Medulla oblongata (tissue), 1 donor: ENCODE measurements at regions not wholly inside any gene's neighbourhood (a gene's known extent, or its start where the extent isn't known, plus 50 kb on each side); places are given as distances from the start of the nearest gene placed in this dataset.
"Not testable (repeated sequence)": the region's sequence is repeated elsewhere in the genome, so short reads cannot be mapped to it uniquely, and the experiment has no call there.

Experiments
- DNase-seq: peaks from one replicate; pipeline ENCODE4 v3.0.0-alpha.2; 2015; ENCODE audit errors: extremely low spot score

GRCh38 chr22:25281675-25282345 lies 62.4 kb downstream of the CRYBB2 start:
- peak; percentile 9 for DNase-seq

- DNase-seq, result no peak
Measured at GRCh38 chr22:25282346-25282670, 62.9 kb downstream of the CRYBB2 start.

- no peak for DNase-seq
Measured at GRCh38 chr22:25282671-25283561, 63.5 kb downstream of the CRYBB2 start.

- DNase-seq, result not testable (repeated sequence)
Measured at GRCh38 chr22:25288481-25288880, 69.0 kb downstream of the CRYBB2 start.

- DNase-seq, result not testable (repeated sequence)
Measured at GRCh38 chr22:25301912-25302311, 82.5 kb downstream of the CRYBB2 start.

GRCh38 chr22:25309586-25309985 lies 90.1 kb downstream of the CRYBB2 start:
- not testable (repeated sequence) for DNase-seq

- DNase-seq, result not testable (repeated sequence)
Measured at GRCh38 chr22:25311924-25312323, 92.5 kb downstream of the CRYBB2 start.

- no peak for DNase-seq
Measured at GRCh38 chr22:25318081-25318823, 98.8 kb downstream of the CRYBB2 start.

- no peak for DNase-seq
Measured at GRCh38 chr22:25327018-25327755, 107.7 kb downstream of the CRYBB2 start.

GRCh38 chr22:25331050-25331449 lies 111.6 kb downstream of the CRYBB2 start:
- no peak for DNase-seq

GRCh38 chr22:25331911-25332310 lies 112.5 kb downstream of the CRYBB2 start:
- not testable (repeated sequence) for DNase-seq

- DNase-seq, result no peak
Measured at GRCh38 chr22:25332386-25332785, 112.9 kb downstream of the CRYBB2 start.

- DNase-seq, result peak; percentile 46
Measured at GRCh38 chr22:25334162-25334490, 114.7 kb downstream of the CRYBB2 start.

GRCh38 chr22:25334631-25335030 lies 115.2 kb downstream of the CRYBB2 start:
- not testable (repeated sequence) for DNase-seq

GRCh38 chr22:25335276-25335675 lies 115.8 kb downstream of the CRYBB2 start:
- DNase-seq, result not testable (repeated sequence)

GRCh38 chr22:25340536-25340935 lies 121.1 kb downstream of the CRYBB2 start:
- DNase-seq, result not testable (repeated sequence)

GRCh38 chr22:25344366-25344765 lies 124.9 kb downstream of the CRYBB2 start:
- DNase-seq, result not testable (repeated sequence)

GRCh38 chr22:25346859-25347751 lies 127.7 kb downstream of the CRYBB2 start:
- no peak for DNase-seq

- DNase-seq, result no peak
Measured at GRCh38 chr22:25347752-25348102, 128.3 kb downstream of the CRYBB2 start.

- no peak for DNase-seq
Measured at GRCh38 chr22:25348391-25348790, 129.0 kb downstream of the CRYBB2 start.

- not testable (repeated sequence) for DNase-seq
Measured at GRCh38 chr22:25348996-25349395, 129.6 kb downstream of the CRYBB2 start.
